HL-60 (cell line): ENCODE measurements at regions not wholly inside any gene's neighbourhood (a gene's known extent, or its start where the extent isn't known, plus 50 kb on each side); places are given as distances from the start of the nearest gene placed in this dataset.
"Not testable (repeated sequence)": the region's sequence is repeated elsewhere in the genome, so short reads cannot be mapped to it uniquely, and the experiment has no call there.

Experiments used
- DNase-seq, 2 experiments: peaks; one replicate each; pipeline ENCODE4 v3.0.0-alpha.2; 2010 to 2020; ENCODE audit warnings: low read depth in 1 of 2, low spot score in 1 of 2
- H3K27ac ChIP-seq: fragments of 250-450 bp; sonication (Bioruptor Pico); replicated peaks from 2 replicates; pipeline ENCODE4 v1.5.1; 2020; ENCODE audit warnings: mild to moderate bottlenecking, moderate library complexity
- H3K27me3 ChIP-seq: fragments of 250-450 bp; sonication (Bioruptor Pico); 2 replicates; pipeline ENCODE4 v1.5.1; 2021; ENCODE audit warnings: mild to moderate bottlenecking, moderate library complexity; ENCODE audit not compliant: insufficient read depth, poor library complexity, severe bottlenecking
- H3K4me3 ChIP-seq: replicated peaks from 2 replicates; pipeline ENCODE4 v1.5.1; 2011; ENCODE audit warnings: mild to moderate bottlenecking, control low read depth, low read length; ENCODE audit not compliant: insufficient read depth
- GABPA ChIP-seq: IDR thresholded peaks from 2 replicates; pipeline ENCODE4 v1.6.1; 2012; ENCODE audit warnings: low read depth
- POLR2AphosphoS5 ChIP-seq: IDR thresholded peaks from 2 replicates; pipeline ENCODE4 v1.6.1; 2012; ENCODE audit warnings: low read depth
- SPI1 ChIP-seq: IDR thresholded peaks from 2 replicates; pipeline ENCODE4 v1.6.1; 2012; ENCODE audit warnings: low read depth, mild to moderate bottlenecking, borderline replicate concordance
- TF ChIP-seq, protein P1 (sequence below): IDR thresholded peaks from one replicate; pipeline ENCODE4 v1.5.1; 2011; ENCODE audit warnings: low read length, control low read depth, inconsistent platforms; ENCODE audit not compliant: insufficient read depth
- TF ChIP-seq, protein P2 (sequence below): IDR thresholded peaks from 2 replicates; pipeline ENCODE4 v1.6.1; 2012; ENCODE audit warnings: low read depth; ENCODE audit not compliant: insufficient replicate concordance

DNA sequence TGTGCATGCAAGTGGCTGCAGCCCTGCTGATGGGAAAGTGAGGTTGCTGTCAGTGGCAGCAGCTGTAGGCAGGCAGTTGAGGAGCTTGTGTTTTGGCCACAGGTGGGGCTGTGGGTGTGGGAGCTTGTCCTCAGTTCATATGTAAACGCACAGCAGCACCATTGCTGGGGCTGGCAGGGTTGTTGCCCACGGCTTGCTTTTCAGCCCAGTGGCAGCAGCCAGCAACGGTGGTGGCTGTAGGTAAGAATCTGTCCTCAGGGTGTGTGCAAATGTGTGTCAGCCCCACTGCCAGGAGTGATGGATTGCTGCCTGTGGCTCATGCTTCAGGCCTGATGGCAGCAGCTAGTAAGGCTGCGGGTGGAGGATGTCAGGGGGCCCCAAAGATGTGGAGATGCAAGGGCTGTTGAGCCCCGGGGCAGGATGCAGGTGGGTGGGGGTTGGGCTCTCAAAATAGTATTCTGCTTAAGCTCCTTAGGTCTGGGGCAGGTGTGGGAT, 141.3 kb upstream of the THUMPD2 start:
- Histone ChIP-seq H3K27me3 (no peaks in the 10 kb centered on the region), H3K27ac (no peak overlapping the region), H3K4me3 (no peak overlapping the region)
- no peak for DNase-seq
- TF ChIP-seq SPI1 (no peak), POLR2AphosphoS5 (no peak)

DNA sequence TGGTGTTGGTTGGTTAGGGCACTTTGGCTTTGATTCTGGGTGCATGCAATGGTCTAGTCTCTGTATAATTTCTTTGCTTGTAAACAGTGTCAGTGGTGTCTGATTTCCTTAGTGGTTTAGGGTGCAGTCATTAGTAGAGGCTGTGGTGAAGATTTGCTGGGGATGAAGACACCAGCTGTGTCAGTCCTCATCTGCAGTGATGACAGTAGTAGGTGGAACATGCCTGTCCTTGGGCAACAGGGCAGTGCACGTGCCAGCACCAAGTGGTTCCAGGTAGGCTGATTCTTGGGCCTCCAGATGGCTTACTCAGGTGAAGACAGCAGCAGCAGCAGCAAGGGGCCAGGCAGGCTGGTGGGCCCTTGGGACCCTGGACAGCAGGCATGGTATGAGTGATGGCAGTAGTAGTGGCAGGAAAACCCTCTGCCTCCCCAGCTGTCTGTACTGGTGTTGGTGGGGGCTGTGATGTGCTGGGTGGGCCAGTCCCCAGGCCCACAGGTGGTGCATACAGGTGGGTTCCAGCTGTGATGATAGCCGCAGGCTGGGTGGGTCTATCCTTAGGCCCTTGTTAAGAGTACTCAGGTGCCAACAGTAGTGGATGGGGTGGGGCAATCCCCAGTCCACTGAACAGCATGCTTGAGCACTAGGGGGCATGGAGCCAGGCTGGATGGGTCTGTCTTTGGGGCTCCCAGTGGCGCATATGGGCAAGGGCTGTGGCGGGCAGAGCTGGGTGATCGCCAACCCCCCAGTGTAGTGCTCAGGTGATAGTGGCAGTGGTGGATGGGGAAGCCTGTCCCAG, 140.7 kb upstream of the THUMPD2 start:
- no peaks in the 10 kb centered on the region for H3K27me3 ChIP-seq
- TF ChIP-seq, protein P1, sequence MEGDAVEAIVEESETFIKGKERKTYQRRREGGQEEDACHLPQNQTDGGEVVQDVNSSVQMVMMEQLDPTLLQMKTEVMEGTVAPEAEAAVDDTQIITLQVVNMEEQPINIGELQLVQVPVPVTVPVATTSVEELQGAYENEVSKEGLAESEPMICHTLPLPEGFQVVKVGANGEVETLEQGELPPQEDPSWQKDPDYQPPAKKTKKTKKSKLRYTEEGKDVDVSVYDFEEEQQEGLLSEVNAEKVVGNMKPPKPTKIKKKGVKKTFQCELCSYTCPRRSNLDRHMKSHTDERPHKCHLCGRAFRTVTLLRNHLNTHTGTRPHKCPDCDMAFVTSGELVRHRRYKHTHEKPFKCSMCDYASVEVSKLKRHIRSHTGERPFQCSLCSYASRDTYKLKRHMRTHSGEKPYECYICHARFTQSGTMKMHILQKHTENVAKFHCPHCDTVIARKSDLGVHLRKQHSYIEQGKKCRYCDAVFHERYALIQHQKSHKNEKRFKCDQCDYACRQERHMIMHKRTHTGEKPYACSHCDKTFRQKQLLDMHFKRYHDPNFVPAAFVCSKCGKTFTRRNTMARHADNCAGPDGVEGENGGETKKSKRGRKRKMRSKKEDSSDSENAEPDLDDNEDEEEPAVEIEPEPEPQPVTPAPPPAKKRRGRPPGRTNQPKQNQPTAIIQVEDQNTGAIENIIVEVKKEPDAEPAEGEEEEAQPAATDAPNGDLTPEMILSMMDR: no peak
- TF ChIP-seq SPI1 (no peak), POLR2AphosphoS5 (no peak), GABPA (no peak)
- TF ChIP-seq, protein P2, sequence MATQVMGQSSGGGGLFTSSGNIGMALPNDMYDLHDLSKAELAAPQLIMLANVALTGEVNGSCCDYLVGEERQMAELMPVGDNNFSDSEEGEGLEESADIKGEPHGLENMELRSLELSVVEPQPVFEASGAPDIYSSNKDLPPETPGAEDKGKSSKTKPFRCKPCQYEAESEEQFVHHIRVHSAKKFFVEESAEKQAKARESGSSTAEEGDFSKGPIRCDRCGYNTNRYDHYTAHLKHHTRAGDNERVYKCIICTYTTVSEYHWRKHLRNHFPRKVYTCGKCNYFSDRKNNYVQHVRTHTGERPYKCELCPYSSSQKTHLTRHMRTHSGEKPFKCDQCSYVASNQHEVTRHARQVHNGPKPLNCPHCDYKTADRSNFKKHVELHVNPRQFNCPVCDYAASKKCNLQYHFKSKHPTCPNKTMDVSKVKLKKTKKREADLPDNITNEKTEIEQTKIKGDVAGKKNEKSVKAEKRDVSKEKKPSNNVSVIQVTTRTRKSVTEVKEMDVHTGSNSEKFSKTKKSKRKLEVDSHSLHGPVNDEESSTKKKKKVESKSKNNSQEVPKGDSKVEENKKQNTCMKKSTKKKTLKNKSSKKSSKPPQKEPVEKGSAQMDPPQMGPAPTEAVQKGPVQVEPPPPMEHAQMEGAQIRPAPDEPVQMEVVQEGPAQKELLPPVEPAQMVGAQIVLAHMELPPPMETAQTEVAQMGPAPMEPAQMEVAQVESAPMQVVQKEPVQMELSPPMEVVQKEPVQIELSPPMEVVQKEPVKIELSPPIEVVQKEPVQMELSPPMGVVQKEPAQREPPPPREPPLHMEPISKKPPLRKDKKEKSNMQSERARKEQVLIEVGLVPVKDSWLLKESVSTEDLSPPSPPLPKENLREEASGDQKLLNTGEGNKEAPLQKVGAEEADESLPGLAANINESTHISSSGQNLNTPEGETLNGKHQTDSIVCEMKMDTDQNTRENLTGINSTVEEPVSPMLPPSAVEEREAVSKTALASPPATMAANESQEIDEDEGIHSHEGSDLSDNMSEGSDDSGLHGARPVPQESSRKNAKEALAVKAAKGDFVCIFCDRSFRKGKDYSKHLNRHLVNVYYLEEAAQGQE: no peak
- no peak for DNase-seq
- H3K27ac ChIP-seq: no peak overlapping the region
- no peak overlapping the region for H3K4me3 ChIP-seq

DNA sequence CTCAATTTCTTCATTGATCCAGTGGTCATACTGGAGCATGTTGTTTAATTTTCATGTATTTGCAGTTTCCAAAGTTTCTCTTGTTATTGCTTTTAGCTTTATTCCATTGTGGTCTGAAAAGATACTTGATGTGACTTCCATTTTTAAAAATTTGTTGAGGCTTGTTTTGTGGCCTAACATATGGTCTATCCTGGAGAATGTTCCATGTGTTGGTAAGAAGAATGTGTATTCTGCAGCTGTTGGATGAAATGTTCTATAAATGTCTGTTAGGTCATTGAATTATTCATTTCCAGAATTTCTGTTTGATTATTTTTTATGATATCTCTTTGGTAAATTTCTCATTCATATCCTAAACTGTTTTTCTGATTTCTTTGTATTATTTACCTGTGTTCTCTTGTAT, 139.8 kb upstream of the THUMPD2 start:
- Histone ChIP-seq H3K27me3 (no peaks in the 10 kb centered on the region), H3K4me3 (no peak overlapping the region), H3K27ac (no peak overlapping the region)
- TF ChIP-seq, protein P2: no peak
- TF ChIP-seq POLR2AphosphoS5 (no peak), SPI1 (no peak), GABPA (no peak)
- TF ChIP-seq, protein P1: no peak
- no peak for DNase-seq

- H3K4me3 ChIP-seq, H3K27ac ChIP-seq, H3K27me3 ChIP-seq: not testable (repeated sequence)
- DNase-seq: peak; percentile 3 to 16
Observed at GRCh38 chr2:39917371-39917770, 138.3 kb upstream of the THUMPD2 start.

- no peaks in the 10 kb centered on the region for H3K27me3 ChIP-seq
- DNase-seq: no peak
- TF ChIP-seq GABPA (no peak), POLR2AphosphoS5 (no peak), SPI1 (no peak)
- TF ChIP-seq, protein P2: no peak
- TF ChIP-seq, protein P1: no peak
- no peak overlapping the region for H3K4me3 ChIP-seq
- no peak overlapping the region for H3K27ac ChIP-seq
Observed at GRCh38 chr2:39914949-39915348, 135.9 kb upstream of the THUMPD2 start.
